IPS-18a (cell line): ENCODE measurements at regions not wholly inside any gene's neighbourhood (a gene's known extent, or its start where the extent isn't known, plus 50 kb on each side); places are given as distances from the start of the nearest gene placed in this dataset.
"Not testable (repeated sequence)": the region's sequence is repeated elsewhere in the genome, so short reads cannot be mapped to it uniquely, and the experiment has no call there.

Experiments used
- H3K27ac ChIP-seq: one replicate; pipeline ENCODE4 v1.5.1; 2013; ENCODE audit warnings: low read length
- H3K27me3 ChIP-seq: one replicate; pipeline ENCODE4 v1.6.1; 2013; ENCODE audit warnings: mild to moderate bottlenecking, low read length; ENCODE audit not compliant: control insufficient read depth, insufficient read depth
- H3K36me3 ChIP-seq: one replicate; pipeline ENCODE4 v1.6.1; 2013; ENCODE audit warnings: low read depth, low read length; ENCODE audit not compliant: control insufficient read depth
- H3K4me1 ChIP-seq: one replicate; pipeline ENCODE4 v1.6.1; 2013; ENCODE audit warnings: low read depth, low read length; ENCODE audit not compliant: control insufficient read depth
- H3K4me3 ChIP-seq: one replicate; pipeline ENCODE4 v1.5.1; 2013; ENCODE audit warnings: low read length
- H3K9ac ChIP-seq: one replicate; pipeline ENCODE4 v1.6.1; 2013; ENCODE audit warnings: mild to moderate bottlenecking, low read length, moderate library complexity
- H3K9me3 ChIP-seq: one replicate; pipeline ENCODE4 v1.6.1; 2013; ENCODE audit warnings: low read depth, low read length; ENCODE audit not compliant: control insufficient read depth

GRCh38 chr6:85322446-85323105 lies 127.3 kb upstream of the NT5E start:
- Histone ChIP-seq H3K27me3 (no peaks in the 10 kb centered on the region), H3K9ac (no peak overlapping the region), H3K4me1 (no peaks in the 10 kb centered on the region), H3K27ac (no peak overlapping the region), H3K36me3 (no peaks in the 10 kb centered on the region), H3K4me3 (no peak overlapping the region), H3K9me3 (peaks cover 3% of the 10 kb centered on the region)

DNA sequence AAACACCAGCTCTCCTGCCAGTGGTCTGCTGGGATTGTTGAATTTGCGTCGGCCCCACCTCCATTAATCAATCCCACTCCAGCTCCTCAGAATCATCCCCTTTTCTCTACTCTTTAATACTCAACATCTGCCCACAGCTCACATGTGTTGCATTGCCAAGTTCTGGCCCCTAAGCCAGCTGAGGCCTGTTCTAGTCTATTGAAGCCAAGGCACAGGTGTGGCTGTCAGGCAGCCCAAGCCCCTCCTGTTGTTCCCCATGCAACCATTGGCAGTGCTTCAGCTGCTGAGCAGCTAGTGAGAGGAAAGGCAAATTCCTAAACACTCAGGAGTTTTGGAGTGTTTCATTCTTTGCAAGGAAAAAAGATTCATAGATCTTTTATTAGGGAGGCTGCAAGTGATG lies 128.0 kb upstream of the NT5E start:
- Histone ChIP-seq H3K4me3 (no peak overlapping the region), H3K27me3 (no peaks in the 10 kb centered on the region), H3K4me1 (no peaks in the 10 kb centered on the region), H3K36me3 (no peaks in the 10 kb centered on the region), H3K9ac (no peak overlapping the region), H3K27ac (no peak overlapping the region), H3K9me3 (peaks cover 3% of the 10 kb centered on the region)

DNA sequence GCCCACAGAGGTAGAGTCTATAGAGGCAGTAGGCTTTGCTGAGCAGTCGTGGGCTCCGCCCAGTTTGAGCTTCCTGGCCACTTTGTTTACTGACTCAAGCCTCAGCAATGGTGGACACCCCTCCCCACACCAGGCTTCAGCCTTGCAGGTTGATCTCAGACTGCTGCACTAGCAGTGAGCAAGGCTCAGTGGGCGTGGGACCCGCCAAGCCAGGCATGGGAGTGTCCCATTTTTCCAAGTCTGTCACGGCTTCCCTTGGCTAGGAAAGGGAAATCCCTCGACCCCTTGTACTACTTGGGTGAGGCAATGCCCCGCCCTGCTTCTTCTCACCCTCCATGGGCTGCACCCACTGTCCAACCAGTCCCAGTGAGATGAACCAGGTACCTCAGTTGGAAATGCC lies 135.3 kb upstream of the NT5E start:
- H3K27me3 ChIP-seq, result no peaks in the 10 kb centered on the region
- no peaks in the 10 kb centered on the region for H3K4me1 ChIP-seq
- H3K27ac ChIP-seq, result no peak overlapping the region

GRCh38 chr6:85300581-85300980 lies 149.3 kb upstream of the NT5E start:
- H3K36me3 ChIP-seq, result no peaks in the 10 kb centered on the region
- no peak overlapping the region for H3K27ac ChIP-seq
- no peaks in the 10 kb centered on the region for H3K27me3 ChIP-seq
- H3K4me3 ChIP-seq, result no peak overlapping the region
- no peaks in the 10 kb centered on the region for H3K4me1 ChIP-seq
- no peak overlapping the region for H3K9ac ChIP-seq
- H3K9me3 ChIP-seq, result no peaks in the 10 kb centered on the region

More for the DNA sequence above, 135.3 kb upstream of the NT5E start:
- Histone ChIP-seq H3K36me3 (no peaks in the 10 kb centered on the region), H3K4me3 (no peak overlapping the region), H3K9me3 (peaks cover 3% of the 10 kb centered on the region), H3K9ac (no peak overlapping the region)

- Histone ChIP-seq H3K9ac (no peak overlapping the region), H3K27me3 (no peaks in the 10 kb centered on the region), H3K36me3 (no peaks in the 10 kb centered on the region), H3K4me3 (no peak overlapping the region), H3K9me3 (no peaks in the 10 kb centered on the region), H3K4me1 (no peaks in the 10 kb centered on the region), H3K27ac (no peak overlapping the region)
Observed at GRCh38 chr6:85298553-85298952, 151.3 kb upstream of the NT5E start.

GRCh38 chr6:85291326-85291725 lies 158.6 kb upstream of the NT5E start:
- no peak overlapping the region for H3K4me3 ChIP-seq
- H3K9ac ChIP-seq, result no peak overlapping the region
- H3K27ac ChIP-seq, result no peak overlapping the region
- no peaks in the 10 kb centered on the region for H3K9me3 ChIP-seq
- no peaks in the 10 kb centered on the region for H3K36me3 ChIP-seq
- H3K4me1 ChIP-seq, result no peaks in the 10 kb centered on the region
- no peaks in the 10 kb centered on the region for H3K27me3 ChIP-seq

GRCh38 chr6:85287654-85288053 lies 162.2 kb upstream of the NT5E start:
- Histone ChIP-seq H3K27ac (no peak overlapping the region), H3K9ac (no peak overlapping the region), H3K27me3 (no peaks in the 10 kb centered on the region), H3K36me3 (no peaks in the 10 kb centered on the region), H3K4me1 (no peaks in the 10 kb centered on the region), H3K9me3 (no peaks in the 10 kb centered on the region), H3K4me3 (no peak overlapping the region)

- Histone ChIP-seq H3K27ac (no peak overlapping the region), H3K4me1 (no peaks in the 10 kb centered on the region), H3K9me3 (no peaks in the 10 kb centered on the region)
Observed at GRCh38 chr6:85287158-85287557, 162.7 kb upstream of the NT5E start.

GRCh38 chr6:85286507-85286906 lies 163.4 kb upstream of the NT5E start:
- H3K36me3 ChIP-seq, H3K9me3 ChIP-seq, H3K27me3 ChIP-seq, H3K9ac ChIP-seq, H3K4me1 ChIP-seq, H3K27ac ChIP-seq, H3K4me3 ChIP-seq: not testable (repeated sequence)

More at GRCh38 chr6:85287158-85287557, 162.7 kb upstream of the NT5E start:
- H3K9ac ChIP-seq, result no peak overlapping the region
- no peaks in the 10 kb centered on the region for H3K36me3 ChIP-seq
- H3K4me3 ChIP-seq, result no peak overlapping the region
- no peaks in the 10 kb centered on the region for H3K27me3 ChIP-seq

DNA sequence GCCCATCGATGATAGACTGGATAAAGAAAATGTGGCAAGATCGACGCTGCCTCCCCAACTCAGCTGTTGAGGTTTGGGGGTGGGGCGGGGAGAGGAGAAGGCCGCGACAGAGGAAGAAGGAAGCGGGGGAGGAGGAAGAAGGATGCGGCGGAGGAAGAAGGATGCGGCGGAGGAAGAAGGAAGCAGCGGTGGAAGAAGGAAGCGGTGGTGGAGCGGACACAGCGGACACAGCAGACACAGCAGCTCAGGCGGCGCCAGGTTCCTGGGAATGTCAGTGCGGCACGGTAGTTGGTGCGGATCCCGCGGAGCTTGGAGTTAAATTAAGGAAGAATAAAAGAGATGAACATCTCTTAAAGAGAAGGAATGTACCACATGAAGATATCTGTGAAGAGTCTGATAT lies 163.9 kb upstream of the NT5E start:
- Histone ChIP-seq H3K27ac (no peak overlapping the region), H3K27me3 (no peaks in the 10 kb centered on the region), H3K9ac (no peak overlapping the region), H3K4me3 (no peak overlapping the region), H3K4me1 (no peaks in the 10 kb centered on the region), H3K9me3 (no peaks in the 10 kb centered on the region), H3K36me3 (no peaks in the 10 kb centered on the region)

DNA sequence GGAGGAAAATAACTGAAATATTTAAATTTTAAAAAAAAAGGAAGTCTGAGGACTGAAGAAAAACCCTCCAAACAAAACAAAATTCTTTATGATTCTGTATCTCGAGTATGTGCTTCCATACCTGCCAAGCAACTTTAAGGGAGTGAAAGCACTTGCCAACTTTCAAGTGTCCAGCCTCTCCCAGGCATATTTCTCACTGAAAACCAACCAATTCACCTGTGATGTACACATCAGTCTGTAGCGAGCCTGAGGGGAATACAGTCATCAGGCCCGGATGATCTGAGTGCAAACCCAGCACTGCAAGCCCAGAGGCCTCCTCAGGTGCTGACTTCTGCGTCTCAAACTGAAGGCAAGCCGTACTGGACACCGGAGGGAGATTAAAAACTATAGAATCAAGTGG lies 164.8 kb upstream of the NT5E start:
- Histone ChIP-seq H3K4me1 (no peaks in the 10 kb centered on the region), H3K9ac (no peak overlapping the region), H3K4me3 (no peak overlapping the region)

DNA sequence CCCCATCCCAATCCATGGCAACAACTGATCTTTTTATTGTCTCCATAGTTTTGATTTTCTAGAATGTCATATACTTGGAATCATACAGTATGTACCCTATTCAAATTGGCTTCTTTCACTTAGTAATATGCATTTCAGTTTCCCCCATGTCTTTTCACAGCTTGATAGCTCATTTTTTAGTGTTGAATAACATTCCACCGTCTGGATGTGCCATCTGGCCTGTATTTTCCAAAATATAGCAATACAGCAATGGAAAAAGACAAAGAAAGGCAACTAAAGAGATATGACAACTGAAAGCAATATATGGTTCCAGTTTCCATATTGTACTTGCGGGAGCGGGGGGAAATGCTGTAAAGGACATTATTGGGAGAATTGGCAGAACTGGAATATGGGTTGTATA lies 166.4 kb upstream of the NT5E start:
- Histone ChIP-seq H3K36me3 (no peaks in the 10 kb centered on the region), H3K27ac (no peak overlapping the region)

More for the DNA sequence above, 164.8 kb upstream of the NT5E start:
- Histone ChIP-seq H3K9me3 (no peaks in the 10 kb centered on the region), H3K27ac (no peak overlapping the region), H3K36me3 (no peaks in the 10 kb centered on the region), H3K27me3 (no peaks in the 10 kb centered on the region)

More for the DNA sequence above, 166.4 kb upstream of the NT5E start:
- Histone ChIP-seq H3K27me3 (no peaks in the 10 kb centered on the region), H3K9me3 (no peaks in the 10 kb centered on the region), H3K4me3 (no peak overlapping the region), H3K4me1 (no peaks in the 10 kb centered on the region), H3K9ac (no peak overlapping the region)
